GM18519 (cell line): ENCODE measurements at regions not wholly inside any gene's neighbourhood (a gene's known extent, or its start where the extent isn't known, plus 50 kb on each side); places are given as distances from the start of the nearest gene placed in this dataset.
"Not testable (repeated sequence)": the region's sequence is repeated elsewhere in the genome, so short reads cannot be mapped to it uniquely, and the experiment has no call there.

Experiments
- ATAC-seq: cut with Tn5 transposase; IDR thresholded peaks from one replicate; pipeline ENCODE4 v1.9.1; 2021; ENCODE audit warnings: mild to moderate bottlenecking, moderate library complexity; ENCODE audit not compliant: unreplicated experiment, low FRiP score

DNA sequence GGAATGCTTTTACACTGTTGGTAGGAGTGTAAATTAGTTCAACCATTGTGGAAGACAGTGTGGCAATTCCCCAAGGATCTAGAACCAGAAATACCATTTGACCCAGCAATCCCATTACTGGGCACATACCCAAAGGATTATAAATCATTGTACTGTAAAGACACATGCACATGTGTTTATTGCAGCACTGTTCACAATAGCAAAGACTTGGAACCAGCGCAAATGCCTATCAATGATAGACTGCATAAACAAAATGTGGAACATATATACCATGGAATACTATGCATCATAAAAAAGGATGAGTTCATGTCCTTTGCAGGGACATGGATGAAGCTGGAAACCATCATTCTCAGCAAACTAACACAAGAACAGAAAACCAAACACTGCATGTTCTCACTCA is 174.8 kb upstream of the KRR1 start:
- not testable (repeated sequence) for ATAC-seq

DNA sequence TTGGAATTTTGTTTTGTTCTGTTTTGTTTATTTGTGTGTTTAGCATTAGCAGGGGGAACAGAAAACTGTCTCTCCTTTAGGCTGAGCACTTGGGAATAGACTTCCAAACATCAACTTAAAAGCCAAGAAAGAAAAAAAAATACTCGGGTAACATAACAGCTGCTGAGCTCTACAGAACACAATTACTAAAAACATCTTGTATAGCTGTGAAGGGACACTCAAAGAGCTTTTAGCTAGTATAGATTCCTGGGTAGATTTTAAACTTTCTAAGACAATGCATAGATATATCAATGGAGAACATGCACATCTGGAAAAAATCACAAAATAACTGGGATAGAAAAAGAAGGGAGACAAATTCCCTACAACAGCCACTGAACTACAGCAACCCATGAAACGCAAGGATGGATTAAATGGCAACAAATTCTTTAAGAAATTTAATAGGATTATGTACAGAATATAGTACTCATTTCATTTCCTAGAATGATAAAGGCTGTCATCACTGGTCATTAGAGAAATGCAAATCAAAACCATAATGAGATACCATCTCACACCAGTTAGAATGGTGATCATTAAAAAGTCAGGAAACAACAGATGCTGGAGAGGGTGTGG is 174.3 kb upstream of the KRR1 start:
- ATAC-seq, result no peak

GRCh38 chr12:75684678-75685616 is 173.5 kb upstream of the KRR1 start:
- ATAC-seq, result no peak

DNA sequence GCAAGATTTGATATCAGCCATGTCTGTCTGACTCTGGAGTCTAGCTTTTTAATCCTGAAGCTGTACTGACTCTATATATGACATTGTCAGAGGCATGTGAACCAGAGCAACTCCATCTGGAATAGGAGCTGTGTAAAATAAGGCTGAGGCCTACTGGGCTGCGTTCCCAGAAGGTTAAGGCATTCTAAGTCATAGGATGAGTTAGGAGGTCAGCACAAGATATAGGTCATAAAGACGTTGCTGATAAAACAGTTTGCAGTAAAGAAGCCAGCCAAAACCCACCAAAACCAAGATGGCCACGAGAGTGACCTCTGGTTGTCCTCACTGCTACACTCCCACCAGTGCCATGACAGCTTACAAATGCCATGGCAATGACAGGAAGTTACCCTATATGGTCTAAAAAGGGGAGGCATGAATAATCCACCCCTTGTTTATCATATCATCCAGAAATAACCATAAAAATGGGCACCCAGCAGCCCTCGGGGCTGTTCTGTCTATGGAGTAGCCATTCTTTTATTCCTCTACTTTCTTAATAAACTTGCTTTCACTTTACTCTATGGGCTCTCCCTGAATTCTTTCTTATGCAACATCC is 172.7 kb upstream of the KRR1 start:
- not testable (repeated sequence) for ATAC-seq

GRCh38 chr12:75683220-75683619 is 171.8 kb upstream of the KRR1 start:
- ATAC-seq, result no peak

DNA sequence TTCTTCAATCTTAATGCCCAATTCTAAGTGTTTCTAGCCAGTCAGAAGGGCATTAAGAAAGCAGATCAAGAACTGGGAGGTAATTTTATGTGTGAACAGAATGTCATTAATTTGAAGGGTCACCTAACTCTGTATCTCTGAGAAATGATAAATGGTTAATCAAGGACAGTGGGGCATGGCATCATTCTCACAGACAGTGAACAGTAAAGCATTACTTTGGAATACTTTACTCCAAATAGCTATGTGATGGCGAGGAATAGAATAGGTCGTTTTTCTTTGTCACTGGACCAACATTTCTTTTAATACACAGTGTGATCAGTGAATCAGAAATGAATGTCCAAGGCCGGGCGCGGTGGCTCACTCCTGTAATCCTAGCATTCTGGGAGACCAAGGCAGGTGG is 166.1 kb upstream of the KRR1 start:
- ATAC-seq, result no peak

DNA sequence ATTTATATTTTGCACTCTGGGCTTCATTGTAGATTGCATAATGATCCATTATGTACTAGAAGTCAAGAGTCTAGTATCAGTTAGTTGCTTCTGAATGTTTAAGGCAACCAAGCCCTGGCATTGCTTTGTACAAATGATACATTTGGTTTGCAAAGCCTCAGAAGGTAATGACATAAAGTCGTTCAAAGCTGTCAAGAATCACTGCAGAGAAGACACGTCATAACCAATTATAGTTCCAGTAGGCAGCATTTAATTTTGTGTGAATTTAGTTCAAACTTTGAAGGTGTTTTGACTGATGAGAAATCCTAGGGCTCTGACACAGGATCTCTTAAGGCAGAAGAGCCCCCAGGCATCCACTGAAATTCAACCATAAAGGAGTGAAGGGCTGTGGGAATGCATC is 163.0 kb upstream of the KRR1 start:
- no peak for ATAC-seq

DNA sequence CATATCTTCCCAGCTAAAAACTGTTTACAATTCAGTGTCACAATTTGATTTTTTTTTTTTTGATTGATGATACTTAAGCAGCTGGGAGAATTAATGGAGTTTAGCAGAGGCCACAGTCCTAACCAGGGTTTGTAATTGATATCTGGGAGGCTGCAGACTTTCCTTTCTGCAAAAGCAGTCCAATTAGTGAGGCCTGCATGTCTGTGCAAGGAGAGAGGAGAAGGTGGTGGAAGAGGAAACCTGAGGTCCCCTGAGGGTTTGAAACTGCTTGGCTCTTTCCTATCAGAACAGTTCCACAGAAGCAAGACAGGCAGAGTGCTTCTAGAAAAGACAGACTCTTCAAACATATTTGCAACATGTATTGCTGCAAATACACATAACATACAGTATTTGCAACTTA is 160.8 kb upstream of the KRR1 start:
- ATAC-seq, result no peak

GRCh38 chr12:75670216-75670615 is 158.8 kb upstream of the KRR1 start:
- ATAC-seq, result no peak

- no peak for ATAC-seq
Measured at GRCh38 chr12:75666939-75667334, 155.5 kb upstream of the KRR1 start.

DNA sequence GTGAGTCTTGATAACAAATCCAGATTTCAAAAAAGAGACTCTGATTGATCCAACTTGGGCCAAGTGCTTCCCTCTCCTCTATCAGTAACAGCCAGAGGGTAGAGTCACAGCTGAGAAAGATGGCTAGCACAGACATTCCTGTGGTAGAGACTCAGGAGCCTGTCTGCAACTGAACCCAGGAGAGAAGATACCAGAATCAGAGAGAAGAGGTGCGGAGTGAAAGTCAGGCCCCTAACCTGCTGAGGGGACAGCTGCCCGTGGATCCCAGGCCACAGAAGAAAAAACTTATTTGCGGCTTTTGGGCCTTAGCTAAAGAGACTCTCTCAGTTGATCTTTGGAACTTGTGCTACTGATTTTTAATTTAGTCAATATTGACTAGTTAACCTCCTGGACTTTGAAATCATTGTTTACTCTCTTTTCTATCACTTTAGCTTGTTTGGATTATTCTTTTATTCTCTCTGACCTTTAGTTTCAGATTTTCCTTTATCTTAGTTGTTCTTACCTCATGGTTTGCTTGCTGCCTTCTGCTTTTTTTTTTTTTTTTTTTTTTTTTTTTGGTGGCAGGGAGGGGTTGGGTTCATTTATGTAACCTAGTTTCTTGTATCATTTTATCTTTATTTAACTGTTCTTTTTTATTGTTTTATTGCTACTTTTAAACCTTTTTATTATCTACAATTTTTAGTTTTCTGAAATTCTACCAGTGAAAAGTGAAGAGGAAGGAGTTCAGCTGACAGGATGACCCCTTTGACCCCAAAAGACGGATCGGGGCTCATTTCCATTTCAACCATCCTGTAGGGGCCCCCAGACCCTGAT is 154.9 kb upstream of the KRR1 start:
- ATAC-seq, result no peak

- no peak for ATAC-seq
Measured at GRCh38 chr12:75665216-75665615, 153.8 kb upstream of the KRR1 start.

GRCh38 chr12:75662511-75663159 is 151.2 kb upstream of the KRR1 start:
- no peak for ATAC-seq

DNA sequence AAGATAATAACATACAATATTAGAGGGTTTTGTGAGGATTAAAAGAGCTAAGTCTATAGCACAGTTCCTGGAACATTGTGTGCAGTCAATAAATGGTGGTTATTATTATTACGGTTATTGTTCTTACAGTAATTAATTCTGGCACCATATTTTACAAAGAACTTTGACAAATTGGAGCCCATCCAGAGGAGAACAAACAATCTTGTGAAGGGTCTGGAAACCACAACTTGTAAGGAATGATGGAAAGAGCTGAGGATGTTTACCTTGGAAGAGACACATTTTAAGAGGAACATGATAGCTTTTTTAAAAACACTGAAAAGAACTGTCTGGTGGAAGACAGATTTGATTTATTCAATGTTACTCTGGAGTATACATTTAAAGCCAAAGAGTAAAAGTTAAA is 150.5 kb upstream of the KRR1 start:
- ATAC-seq, result no peak

DNA sequence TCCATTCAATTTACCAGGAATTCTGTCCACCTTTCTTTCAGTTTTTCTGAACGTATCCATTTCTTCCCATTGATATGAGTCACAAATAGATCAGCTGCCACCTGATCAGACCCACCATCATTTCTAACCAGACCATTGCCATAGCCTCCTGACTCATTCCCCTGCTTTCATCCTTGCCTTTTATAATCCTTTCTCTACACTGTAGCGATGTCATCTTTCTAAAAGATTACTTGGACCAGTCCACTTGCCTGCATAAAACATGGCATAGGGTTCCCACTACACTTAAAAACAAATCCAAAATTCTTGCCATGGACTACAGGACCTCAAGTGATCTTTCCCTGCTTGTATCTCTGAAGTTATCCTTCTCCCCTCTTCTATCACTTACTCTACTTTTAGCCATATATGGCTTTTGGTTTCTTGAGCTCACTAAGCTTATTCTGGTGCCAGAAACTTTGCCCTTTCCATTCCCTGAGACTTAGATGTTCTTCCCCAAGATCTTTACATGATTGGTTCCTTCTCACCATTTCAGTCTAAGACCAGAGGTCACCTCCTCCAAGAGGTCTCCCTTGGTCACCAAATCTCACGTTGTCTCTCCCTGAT is 149.5 kb upstream of the KRR1 start:
- no peak for ATAC-seq

GRCh38 chr12:75660107-75660530 is 148.7 kb upstream of the KRR1 start:
- no peak for ATAC-seq

DNA sequence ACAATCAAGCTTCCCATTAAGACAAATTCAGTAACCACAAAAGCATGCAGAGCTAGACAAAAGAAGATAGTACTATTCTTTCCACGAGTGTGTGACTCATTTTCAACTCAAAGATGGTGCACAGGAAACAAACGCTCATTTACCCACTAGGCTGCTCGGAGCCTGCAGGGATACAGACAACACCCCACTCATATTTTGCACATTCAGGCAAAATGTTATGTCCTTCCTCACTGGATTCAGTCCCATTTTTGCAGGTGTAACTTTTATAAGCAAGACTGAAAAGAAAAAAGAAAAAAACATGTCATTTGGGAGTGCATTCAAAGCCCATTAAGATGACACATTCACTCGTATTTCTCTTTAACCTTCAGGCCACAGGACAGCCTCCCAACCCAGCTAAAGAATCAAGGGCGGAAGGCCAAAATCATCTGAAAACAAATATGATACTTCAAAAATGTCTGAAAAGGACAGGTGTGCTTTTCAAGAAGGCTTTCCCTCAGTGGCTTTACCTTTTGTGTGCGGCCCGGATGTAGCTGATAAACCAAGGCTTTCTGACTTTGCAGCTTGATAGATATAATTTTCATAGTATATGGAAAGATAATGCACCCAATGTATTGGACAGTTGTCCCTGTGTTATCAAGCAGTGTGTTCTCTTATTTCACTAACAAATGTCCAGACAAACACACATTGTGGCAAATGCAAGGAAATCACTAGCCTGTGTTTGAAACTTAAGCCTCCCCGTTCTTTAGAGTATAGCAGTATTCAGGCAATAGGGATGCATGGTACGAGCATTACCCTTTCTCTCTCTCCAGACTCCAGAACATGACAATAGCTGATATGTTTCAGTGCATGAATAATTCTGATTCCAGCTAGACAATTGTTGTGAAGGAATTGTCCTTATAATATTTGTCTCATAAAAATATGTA is 147.8 kb upstream of the KRR1 start:
- ATAC-seq, result no peak

DNA sequence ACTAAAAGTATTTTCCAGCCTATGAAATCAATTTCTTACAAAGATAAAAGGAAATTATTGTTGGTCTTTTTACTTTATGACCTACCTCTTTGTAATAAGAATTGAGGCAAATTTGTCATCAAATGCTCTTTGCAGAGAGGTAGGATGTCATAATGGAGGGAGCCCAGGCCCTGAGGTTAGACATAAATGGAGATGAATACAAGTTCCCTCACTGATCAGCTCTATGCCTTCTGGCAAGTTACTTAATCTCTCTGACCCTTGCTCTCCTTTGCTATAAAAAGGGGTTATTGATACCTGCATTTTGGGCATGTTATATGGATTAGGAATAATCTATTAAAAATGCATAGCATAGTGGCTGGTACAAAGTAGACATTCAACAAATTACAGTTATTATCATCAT is 146.9 kb upstream of the KRR1 start:
- no peak for ATAC-seq

- ATAC-seq, result no peak
Measured at GRCh38 chr12:75657831-75658230, 146.4 kb upstream of the KRR1 start.
